T-helper 2 cell treated with Interferon-gamma antibody and Interleukin-4, amounts not matched to agents 5 μg/mL and 100 μg/mL, for 36 hours (primary cell): ENCODE measurements at regions not wholly inside any gene's neighbourhood (a gene's known extent, or its start where the extent isn't known, plus 50 kb on each side); places are given as distances from the start of the nearest gene placed in this dataset.
"Not testable (repeated sequence)": the region's sequence is repeated elsewhere in the genome, so short reads cannot be mapped to it uniquely, and the experiment has no call there.

ENCODE experiments used
- DNase-seq: peaks from one replicate; pipeline ENCODE4 v3.0.0; 2021; ENCODE audit warnings: low spot score
- H3K27ac Mint-ChIP-seq: one replicate; pipeline ENCODE4 v1.8.0; 2021; ENCODE audit warnings: mild to moderate bottlenecking, mixed read lengths
- H3K27me3 Mint-ChIP-seq: one replicate; pipeline ENCODE4 v1.8.0; 2021; ENCODE audit warnings: low read depth, mixed read lengths
- H3K36me3 Mint-ChIP-seq: one replicate; pipeline ENCODE4 v1.8.0; 2021; ENCODE audit warnings: low read depth, mixed read lengths
- H3K4me1 Mint-ChIP-seq: one replicate; pipeline ENCODE4 v1.8.0; 2021; ENCODE audit warnings: low read depth, mixed read lengths
- H3K4me3 Mint-ChIP-seq: one replicate; pipeline ENCODE4 v1.8.0; 2022; ENCODE audit warnings: mild to moderate bottlenecking, moderate library complexity, mixed read lengths
- H3K9me3 Mint-ChIP-seq: one replicate; pipeline ENCODE4 v1.8.0; 2021; ENCODE audit warnings: mixed read lengths

DNA sequence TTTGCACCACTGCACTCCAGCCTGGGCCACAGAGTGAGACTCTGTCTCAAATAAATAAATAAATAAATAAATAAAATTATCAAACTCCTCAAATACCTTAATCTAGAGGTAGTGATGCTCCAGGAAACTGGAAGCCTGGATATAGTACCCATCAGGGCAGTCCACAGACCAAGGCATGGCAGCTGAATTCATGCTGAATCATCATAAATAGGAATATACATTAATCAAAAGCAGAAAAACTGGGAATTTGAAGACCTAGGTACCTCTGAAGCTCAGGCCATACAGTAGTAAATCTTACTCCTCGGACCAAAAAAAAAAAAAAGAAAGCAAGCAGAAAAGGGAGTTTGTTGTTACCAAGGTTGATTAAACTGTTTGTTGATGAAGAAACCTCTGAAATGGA, 184.2 kb upstream of the CHODL start:
- no peak overlapping the region for H3K27ac Mint-ChIP-seq
- no peaks in the 10 kb centered on the region for H3K27me3 Mint-ChIP-seq
- H3K9me3 Mint-ChIP-seq, result peaks cover 8% of the 10 kb centered on the region
- no peak overlapping the region for H3K4me3 Mint-ChIP-seq
- no peak for DNase-seq
- H3K36me3 Mint-ChIP-seq, result no peaks in the 10 kb centered on the region
- no peaks in the 10 kb centered on the region for H3K4me1 Mint-ChIP-seq

- H3K9me3 Mint-ChIP-seq, result peaks cover 6% of the 10 kb centered on the region
- no peak for DNase-seq
- H3K4me1 Mint-ChIP-seq, result no peaks in the 10 kb centered on the region
- H3K4me3 Mint-ChIP-seq, result no peak overlapping the region
- no peaks in the 10 kb centered on the region for H3K27me3 Mint-ChIP-seq
- H3K27ac Mint-ChIP-seq, result no peak overlapping the region
- no peaks in the 10 kb centered on the region for H3K36me3 Mint-ChIP-seq
These were observed 185.8 kb upstream of the CHODL start for GRCh38 chr21:18058731-18059398.

DNA sequence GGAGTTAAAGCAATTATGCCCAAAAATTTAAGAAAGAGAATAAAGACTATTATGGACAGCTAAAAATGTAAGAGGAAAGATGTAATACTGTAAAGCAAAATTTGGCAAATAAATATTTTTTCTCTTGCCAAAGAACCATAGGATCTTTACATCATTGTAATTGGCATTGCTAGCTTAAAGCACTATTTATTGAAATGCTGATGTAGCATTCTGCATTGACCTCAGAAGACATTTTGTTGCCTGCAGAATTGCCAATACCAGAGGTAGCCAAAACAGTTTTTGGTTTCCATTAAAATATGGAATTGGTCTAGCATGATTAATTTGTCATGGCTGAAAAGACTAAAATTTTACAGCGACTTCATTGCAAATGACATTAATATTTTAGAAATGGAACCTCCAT, 191.5 kb upstream of the CHODL start:
- DNase-seq, result no peak
- H3K36me3 Mint-ChIP-seq, result no peaks in the 10 kb centered on the region
- no peak overlapping the region for H3K4me3 Mint-ChIP-seq
- H3K27ac Mint-ChIP-seq, result no peak overlapping the region
- no peaks in the 10 kb centered on the region for H3K27me3 Mint-ChIP-seq
- no peaks in the 10 kb centered on the region for H3K9me3 Mint-ChIP-seq
- H3K4me1 Mint-ChIP-seq, result no peaks in the 10 kb centered on the region

- Mint-ChIP-seq H3K36me3 (no peaks in the 10 kb centered on the region), H3K27me3 (no peaks in the 10 kb centered on the region), H3K9me3 (no peaks in the 10 kb centered on the region)
These were observed 195.2 kb upstream of the CHODL start for GRCh38 chr21:18049461-18049860.

GRCh38 chr21:18041012-18041411, 203.6 kb upstream of the CHODL start:
- no peak for DNase-seq
- Mint-ChIP-seq H3K4me3 (no peak overlapping the region), H3K27me3 (no peaks in the 10 kb centered on the region), H3K4me1 (no peaks in the 10 kb centered on the region), H3K27ac (no peak overlapping the region), H3K9me3 (no peaks in the 10 kb centered on the region), H3K36me3 (no peaks in the 10 kb centered on the region)

More at GRCh38 chr21:18049461-18049860, 195.2 kb upstream of the CHODL start:
- Mint-ChIP-seq H3K27ac (no peak overlapping the region), H3K4me3 (no peak overlapping the region), H3K4me1 (no peaks in the 10 kb centered on the region)
- no peak for DNase-seq

DNA sequence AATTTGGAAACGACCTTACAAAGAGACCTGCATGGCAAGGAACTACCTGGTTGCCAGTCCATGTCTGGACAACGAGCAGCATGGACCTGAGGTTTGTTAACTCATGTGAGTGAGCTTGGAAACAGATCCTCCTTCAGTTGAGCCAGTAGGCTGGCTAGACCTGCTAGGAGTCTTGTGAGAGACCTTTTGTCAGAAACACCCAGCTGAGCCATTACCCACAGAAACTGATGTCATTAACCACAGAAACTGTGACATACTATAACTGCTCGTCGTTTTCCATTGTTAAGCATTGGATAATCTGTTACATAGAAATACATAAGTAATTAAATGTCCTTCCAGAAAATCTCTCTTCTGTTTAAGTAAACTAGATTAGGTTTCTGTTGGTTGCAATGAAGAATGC, 211.1 kb upstream of the C21orf91 start:
- H3K4me3 Mint-ChIP-seq, result no peak overlapping the region
- no peaks in the 10 kb centered on the region for H3K9me3 Mint-ChIP-seq
- DNase-seq, result no peak
- no peak overlapping the region for H3K27ac Mint-ChIP-seq
- H3K36me3 Mint-ChIP-seq, result no peaks in the 10 kb centered on the region
- H3K4me1 Mint-ChIP-seq, result no peaks in the 10 kb centered on the region
- no peaks in the 10 kb centered on the region for H3K27me3 Mint-ChIP-seq

DNA sequence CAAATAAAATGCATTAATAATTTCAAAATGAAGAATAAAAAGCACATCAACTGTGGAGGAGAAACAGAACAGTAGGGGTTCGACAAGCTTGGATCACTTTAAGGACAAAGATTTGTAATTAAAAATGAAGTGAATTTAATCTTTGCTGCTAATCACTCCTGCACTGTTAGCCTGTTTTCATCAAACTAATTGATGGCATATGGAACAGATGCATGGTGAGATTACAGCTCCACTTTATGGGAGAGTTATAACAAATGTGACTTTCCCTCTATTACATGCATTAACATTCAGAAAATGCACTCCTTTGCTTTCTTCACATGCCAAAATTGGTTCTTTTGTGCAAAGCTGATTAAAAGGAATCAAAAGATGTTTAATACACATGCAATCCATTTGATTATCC, 207.2 kb upstream of the C21orf91 start:
- no peak for DNase-seq
- H3K4me1 Mint-ChIP-seq, result no peaks in the 10 kb centered on the region
- H3K36me3 Mint-ChIP-seq, result no peaks in the 10 kb centered on the region

DNA sequence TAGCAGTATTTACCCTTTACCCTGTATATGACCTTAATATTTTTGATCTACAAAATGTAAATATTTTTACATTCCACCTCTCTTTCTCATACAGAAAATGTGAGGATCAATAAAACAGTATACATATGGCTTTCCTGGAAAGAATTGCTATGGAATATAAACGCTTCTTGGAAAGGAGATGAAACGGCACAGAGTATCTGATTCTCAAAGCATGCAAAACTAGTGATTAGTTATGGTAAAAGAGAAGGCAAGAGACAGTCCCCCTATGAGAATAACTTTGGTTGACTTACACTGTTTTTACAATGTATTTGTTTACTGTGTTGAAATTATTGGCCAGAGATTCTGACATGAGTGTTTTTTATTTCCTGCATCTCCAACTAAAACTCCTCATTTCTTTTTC, 204.6 kb upstream of the C21orf91 start:
- H3K36me3 Mint-ChIP-seq, result no peaks in the 10 kb centered on the region
- no peaks in the 10 kb centered on the region for H3K27me3 Mint-ChIP-seq
- H3K27ac Mint-ChIP-seq, result no peak overlapping the region
- no peaks in the 10 kb centered on the region for H3K9me3 Mint-ChIP-seq
- no peaks in the 10 kb centered on the region for H3K4me1 Mint-ChIP-seq
- no peak for DNase-seq
- H3K4me3 Mint-ChIP-seq, result no peak overlapping the region

More for the DNA sequence above, 207.2 kb upstream of the C21orf91 start:
- Mint-ChIP-seq H3K27me3 (no peaks in the 10 kb centered on the region), H3K4me3 (no peak overlapping the region), H3K9me3 (no peaks in the 10 kb centered on the region), H3K27ac (no peak overlapping the region)

DNA sequence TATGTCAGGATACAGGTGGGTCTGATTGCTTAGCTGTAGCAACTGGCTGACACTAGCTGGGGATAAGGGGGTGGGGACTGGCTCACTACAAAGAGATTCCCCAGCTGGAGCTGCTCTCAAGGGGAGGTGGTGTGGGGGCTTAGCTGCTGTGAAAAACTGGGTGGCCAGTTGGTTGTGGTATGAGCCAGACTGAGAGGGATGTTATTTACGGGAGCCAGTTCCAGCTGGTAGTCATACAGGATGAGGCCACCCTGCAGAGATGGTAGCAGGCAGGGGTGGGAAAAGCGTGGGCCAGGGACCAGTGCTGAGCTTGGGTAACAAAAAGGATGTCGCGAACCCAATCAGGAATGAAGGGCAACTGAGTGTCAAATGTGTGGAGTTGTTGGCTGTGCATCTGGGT, 204.0 kb upstream of the C21orf91 start:
- no peak overlapping the region for H3K27ac Mint-ChIP-seq
- H3K9me3 Mint-ChIP-seq, result no peaks in the 10 kb centered on the region
- H3K4me3 Mint-ChIP-seq, result no peak overlapping the region
- no peak for DNase-seq
- no peaks in the 10 kb centered on the region for H3K27me3 Mint-ChIP-seq
- no peaks in the 10 kb centered on the region for H3K4me1 Mint-ChIP-seq
- H3K36me3 Mint-ChIP-seq, result no peaks in the 10 kb centered on the region

GRCh38 chr21:18007121-18007520, 188.0 kb upstream of the C21orf91 start:
- Mint-ChIP-seq H3K9me3 (no peaks in the 10 kb centered on the region), H3K27me3 (no peaks in the 10 kb centered on the region), H3K36me3 (no peaks in the 10 kb centered on the region), H3K27ac (no peak overlapping the region), H3K4me3 (no peak overlapping the region), H3K4me1 (no peaks in the 10 kb centered on the region)
- no peak for DNase-seq

- Mint-ChIP-seq H3K4me3 (no peak overlapping the region), H3K27me3 (no peaks in the 10 kb centered on the region), H3K36me3 (no peaks in the 10 kb centered on the region), H3K27ac (no peak overlapping the region), H3K4me1 (no peaks in the 10 kb centered on the region), H3K9me3 (no peaks in the 10 kb centered on the region)
- DNase-seq, result no peak
These were observed 187.5 kb upstream of the C21orf91 start for GRCh38 chr21:18006691-18007090.

GRCh38 chr21:18002393-18002792, 183.2 kb upstream of the C21orf91 start:
- no peak overlapping the region for H3K27ac Mint-ChIP-seq
- H3K36me3 Mint-ChIP-seq, result no peaks in the 10 kb centered on the region
- H3K4me3 Mint-ChIP-seq, result no peak overlapping the region
- H3K9me3 Mint-ChIP-seq, result peaks cover 1% of the 10 kb centered on the region
- H3K27me3 Mint-ChIP-seq, result no peaks in the 10 kb centered on the region
- no peaks in the 10 kb centered on the region for H3K4me1 Mint-ChIP-seq
- no peak for DNase-seq

GRCh38 chr21:18000981-18001686, 182.0 kb upstream of the C21orf91 start:
- no peak overlapping the region for H3K27ac Mint-ChIP-seq
- H3K27me3 Mint-ChIP-seq, result no peaks in the 10 kb centered on the region
- H3K9me3 Mint-ChIP-seq, result peaks cover 6% of the 10 kb centered on the region
- H3K36me3 Mint-ChIP-seq, result no peaks in the 10 kb centered on the region
- no peaks in the 10 kb centered on the region for H3K4me1 Mint-ChIP-seq
- no peak for DNase-seq
- H3K4me3 Mint-ChIP-seq, result no peak overlapping the region

- H3K4me3 Mint-ChIP-seq, result not testable (repeated sequence)
These were observed 179.4 kb upstream of the C21orf91 start for GRCh38 chr21:17998599-17998998.

GRCh38 chr21:17989780-17990179, 170.6 kb upstream of the C21orf91 start:
- H3K9me3 Mint-ChIP-seq, result peaks cover 13% of the 10 kb centered on the region
- no peak overlapping the region for H3K27ac Mint-ChIP-seq
- no peaks in the 10 kb centered on the region for H3K36me3 Mint-ChIP-seq
- H3K27me3 Mint-ChIP-seq, result no peaks in the 10 kb centered on the region
- no peak for DNase-seq
- H3K4me1 Mint-ChIP-seq, result no peaks in the 10 kb centered on the region
- no peak overlapping the region for H3K4me3 Mint-ChIP-seq

More at GRCh38 chr21:17998599-17998998, 179.4 kb upstream of the C21orf91 start:
- H3K36me3 Mint-ChIP-seq, H3K27me3 Mint-ChIP-seq, DNase-seq, H3K27ac Mint-ChIP-seq, H3K4me1 Mint-ChIP-seq, H3K9me3 Mint-ChIP-seq: not testable (repeated sequence)
